ENCODE measurements at regions not wholly inside any gene's neighbourhood (a gene's known extent, or its start where the extent isn't known, plus 50 kb on each side); places are given as distances from the start of the nearest gene placed in this dataset.

DNA sequence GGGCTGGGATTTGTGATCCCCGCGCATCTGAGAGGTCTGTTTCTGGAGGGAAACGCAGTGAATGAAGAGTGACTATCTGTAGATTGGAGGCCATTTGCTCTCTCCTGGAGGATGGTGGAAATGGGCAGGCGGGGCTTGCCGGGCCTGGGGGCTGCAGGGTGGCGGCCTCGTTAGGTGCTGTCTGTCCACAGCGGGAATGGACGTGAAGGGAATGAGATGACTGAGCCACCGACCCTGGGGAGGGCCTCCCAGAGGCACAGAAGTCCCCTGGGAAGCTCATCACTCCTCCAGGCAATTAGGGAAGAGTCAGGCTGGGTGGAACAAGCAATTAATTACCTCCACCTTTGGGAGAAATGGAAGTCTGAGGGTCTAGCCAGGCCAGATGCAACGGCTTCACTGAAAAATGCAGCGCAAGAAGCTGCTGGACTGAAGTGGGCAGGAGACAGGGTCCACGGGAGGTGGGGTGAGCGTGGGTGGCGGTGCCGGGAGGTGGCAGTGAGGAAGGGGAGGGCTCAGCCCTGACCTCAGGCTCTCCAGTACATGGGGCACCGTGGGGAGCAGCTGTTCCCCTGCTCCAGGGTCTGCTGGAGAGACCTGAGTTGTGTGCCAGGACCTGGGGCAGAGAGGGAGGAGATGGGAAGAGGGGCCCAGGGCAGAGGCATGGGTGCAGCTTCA lies 524.5 kb downstream of the BRD1 start:
- H4K20me1 ChIP-seq (ENCODE audit: insufficient read depth) = no peaks in the 10 kb centered on the region
- H3K4me3 ChIP-seq (replicated peaks in 1 of 2; ENCODE audit: low read depth in 1 of 2, low read length in 2 of 2) = no peak overlapping the region
- ChIA-PET RAD21 (ENCODE audit: low non-redundant PET in 1 of 2, low total read pairs in 2 of 2, uncharacterized antibody in 2 of 2, unreplicated experiment in 2 of 2) (no interaction called here), POLR2A (no interaction called here), CTCF (interaction anchor here (1.3 kb wide), 1 partner anchor 257 kb away, joined by 5 read pairs; no protein-coding TSS in a partner anchor)
- H3K9me2 ChIP-seq (ENCODE audit: insufficient read depth) = no peaks in the 10 kb centered on the region
- no peaks in the 10 kb centered on the region for H3K79me2 ChIP-seq (ENCODE audit: insufficient read depth, low read length)
- ATAC-seq = no peak
- no peaks in the 10 kb centered on the region; the same call in 1 of the 2 replicates for H3K27me3 ChIP-seq (ENCODE audit: insufficient read depth, low read length)
- no TSS peak for BruUV-seq (replicated peaks)
- H3K9ac ChIP-seq (ENCODE audit: low read length) = no peak overlapping the region
- H3K9me3 ChIP-seq (ENCODE audit: control insufficient read depth in 1 of 2, insufficient read depth in 1 of 2, low read depth in 1 of 2, low read length in 2 of 2) = no peaks in the 10 kb centered on the region
- H3K36me3 ChIP-seq (ENCODE audit: control insufficient read depth in 1 of 2, insufficient read depth in 2 of 2, low read length in 2 of 2) = no peaks in the 10 kb centered on the region
- DNase-seq (ENCODE audit: low read depth, low spot score) = no peak
- TF ChIP-seq, protein P1, sequence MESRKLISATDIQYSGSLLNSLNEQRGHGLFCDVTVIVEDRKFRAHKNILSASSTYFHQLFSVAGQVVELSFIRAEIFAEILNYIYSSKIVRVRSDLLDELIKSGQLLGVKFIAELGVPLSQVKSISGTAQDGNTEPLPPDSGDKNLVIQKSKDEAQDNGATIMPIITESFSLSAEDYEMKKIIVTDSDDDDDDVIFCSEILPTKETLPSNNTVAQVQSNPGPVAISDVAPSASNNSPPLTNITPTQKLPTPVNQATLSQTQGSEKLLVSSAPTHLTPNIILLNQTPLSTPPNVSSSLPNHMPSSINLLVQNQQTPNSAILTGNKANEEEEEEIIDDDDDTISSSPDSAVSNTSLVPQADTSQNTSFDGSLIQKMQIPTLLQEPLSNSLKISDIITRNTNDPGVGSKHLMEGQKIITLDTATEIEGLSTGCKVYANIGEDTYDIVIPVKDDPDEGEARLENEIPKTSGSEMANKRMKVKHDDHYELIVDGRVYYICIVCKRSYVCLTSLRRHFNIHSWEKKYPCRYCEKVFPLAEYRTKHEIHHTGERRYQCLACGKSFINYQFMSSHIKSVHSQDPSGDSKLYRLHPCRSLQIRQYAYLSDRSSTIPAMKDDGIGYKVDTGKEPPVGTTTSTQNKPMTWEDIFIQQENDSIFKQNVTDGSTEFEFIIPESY (IDR thresholded peaks at IDR 0.05; ENCODE audit: extremely low read depth, insufficient replicate concordance, low read length) = no peak
- intact Hi-C loops (cut with micrococcal nuclease) = no loop called here
- no peak overlapping the region for H3K4me2 ChIP-seq (ENCODE audit: low read length)
- no peak overlapping the region for H3K27ac ChIP-seq (ENCODE audit: low read depth, low read length)
- H2AFZ ChIP-seq (ENCODE audit: low read depth, low read length, poor library complexity, severe bottlenecking) = no peak overlapping the region
- H3K4me1 ChIP-seq (ENCODE audit: control insufficient read depth in 1 of 2, insufficient read depth in 2 of 2, low read length in 2 of 2) = peaks cover 0 to 7% of the 10 kb centered on the region in 2 experiments; a peak in 1 of 4 replicates

DNA sequence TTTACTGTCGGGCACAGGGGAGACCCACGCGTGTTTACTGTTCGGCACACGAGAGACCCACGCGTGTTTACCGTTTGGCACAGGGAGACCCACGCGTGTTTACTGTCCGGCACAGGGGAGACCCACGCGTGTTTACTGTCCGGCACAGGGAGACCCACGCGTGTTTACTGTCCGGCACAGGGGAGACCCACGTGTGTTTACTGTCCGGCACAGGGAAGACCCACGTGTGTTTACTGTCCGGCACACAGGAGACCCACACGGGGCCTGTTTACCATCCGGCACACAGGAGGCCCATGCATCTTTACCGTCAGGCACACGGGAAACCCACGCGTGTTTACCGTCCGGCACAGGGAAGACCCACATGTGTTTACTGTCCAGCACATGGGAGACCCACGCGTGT lies 525.1 kb downstream of the BRD1 start:
- Histone ChIP-seq H3K27me3 (ENCODE audit: insufficient read depth, low read length) (no peaks in the 10 kb centered on the region; the same call in 1 of the 2 replicates), H3K36me3 (ENCODE audit: control insufficient read depth in 1 of 2, insufficient read depth in 2 of 2, low read length in 2 of 2) (no peaks in the 10 kb centered on the region), H3K9me3 (ENCODE audit: control insufficient read depth in 1 of 2, insufficient read depth in 1 of 2, low read depth in 1 of 2, low read length in 2 of 2) (no peaks in the 10 kb centered on the region), H3K79me2 (ENCODE audit: insufficient read depth, low read length) (no peaks in the 10 kb centered on the region), H3K27ac (ENCODE audit: low read depth, low read length) (no peak overlapping the region), H2AFZ (ENCODE audit: low read depth, low read length, poor library complexity, severe bottlenecking) (no peak overlapping the region), H3K9ac (ENCODE audit: low read length) (no peak overlapping the region), H3K4me2 (ENCODE audit: low read length) (no peak overlapping the region), H3K9me2 (ENCODE audit: insufficient read depth) (no peaks in the 10 kb centered on the region), H4K20me1 (ENCODE audit: insufficient read depth) (no peaks in the 10 kb centered on the region), H3K4me3 (replicated peaks in 1 of 2; ENCODE audit: low read depth in 1 of 2, low read length in 2 of 2) (no peak overlapping the region), H3K4me1 (ENCODE audit: control insufficient read depth in 1 of 2, insufficient read depth in 2 of 2, low read length in 2 of 2) (peaks cover 0 to 7% of the 10 kb centered on the region in 2 experiments; a peak in 1 of 4 replicates)
- ATAC-seq = no peak
- ChIA-PET CTCF (interaction anchor here (1.3 kb wide), 1 partner anchor 256 kb away, joined by 5 read pairs; no protein-coding TSS in a partner anchor), POLR2A (no interaction called here), RAD21 (ENCODE audit: low non-redundant PET in 1 of 2, low total read pairs in 2 of 2, uncharacterized antibody in 2 of 2, unreplicated experiment in 2 of 2) (no interaction called here)
- intact Hi-C loops (cut with micrococcal nuclease) = no loop called here
- no peak for TF ChIP-seq EGR1 (IDR thresholded peaks at IDR 0.05; ENCODE audit: low read depth)
- TF ChIP-seq EZH2 (IDR thresholded peaks at IDR 0.05) = no peak
- TF ChIP-seq POLR2A (IDR thresholded peaks at IDR 0.05; ENCODE audit: borderline replicate concordance, extremely low read depth, insufficient read depth, insufficient read length) = no peak
- no peak for TF ChIP-seq YY1 (IDR thresholded peaks at IDR 0.05; ENCODE audit: extremely low read depth, insufficient replicate concordance, low read depth, low read length)
- no peak for DNase-seq (ENCODE audit: low read depth, low spot score)
- BruUV-seq (replicated peaks) = no TSS peak
